Fibroblast of lung (primary cell): ENCODE measurements at regions not wholly inside any gene's neighbourhood (a gene's known extent, or its start where the extent isn't known, plus 50 kb on each side); places are given as distances from the start of the nearest gene placed in this dataset.

Source experiments
- CTCF ChIP-seq, 2 donors: IDR thresholded peaks in 1 of 2; conservative IDR thresholded peaks in 1 of 2; 1 replicate in 1 of 2; 2 replicates in 1 of 2; pipeline ENCODE4 v1.5.1; 2011 to 2012; ENCODE audit warnings: low read length in 2 of 2, control low read depth in 1 of 2, inconsistent platforms in 1 of 2, low read depth in 1 of 2, mild to moderate bottlenecking in 1 of 2
- EZH2 ChIP-seq: IDR thresholded peaks from 2 replicates; pipeline ENCODE4 v1.5.1; 2012; ENCODE audit warnings: low read length, control low read depth, mild to moderate bottlenecking; ENCODE audit errors: missing control alignments

DNA sequence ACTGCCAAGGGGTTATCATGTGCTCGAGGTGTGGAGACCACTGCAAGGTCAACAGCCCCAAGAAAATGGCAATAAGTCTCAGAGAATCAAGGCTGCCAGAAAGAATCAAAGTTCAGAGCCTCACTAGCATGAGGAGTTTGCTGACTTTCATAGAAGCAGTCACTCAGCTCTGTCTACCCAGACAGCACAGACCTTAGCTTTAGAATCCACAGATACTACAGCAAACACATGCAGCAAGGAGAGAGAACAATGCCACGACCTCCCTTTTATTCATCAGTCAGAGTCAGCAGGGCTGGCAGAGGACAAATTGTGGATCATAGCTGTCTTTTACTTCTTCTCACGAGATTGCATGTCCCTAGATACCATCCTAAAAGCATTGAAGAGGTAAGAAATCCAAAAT lies 121.3 kb downstream of the MBL2 start:
- TF ChIP-seq CTCF (conservative IDR thresholded peaks at IDR 0.05 in 1 of 2, IDR thresholded peaks at IDR 0.05 in 1 of 2; ENCODE audit: low read depth in 1 of 2, low read length in 2 of 2) (no peak), EZH2 (no peak)
